ENCODE measurements at regions not wholly inside any gene's neighbourhood (a gene's known extent, or its start where the extent isn't known, plus 50 kb on each side); places are given as distances from the start of the nearest gene placed in this dataset.

GRCh38 chr16:79536958-79537357 is 63.6 kb downstream of the MAF start:
- no peak overlapping the region for H2AFZ ChIP-seq (ENCODE audit: low read length)
- no peak overlapping the region for H3K27ac ChIP-seq (ENCODE audit: extremely low read length, insufficient read depth, low read length)
- BruUV-seq (replicated peaks) = no TSS peak
- no peaks in the 10 kb centered on the region for H4K20me1 ChIP-seq (ENCODE audit: insufficient read depth, low read length)
- ChIA-PET POLR2A (no interaction called here), CTCF (ENCODE audit: low intra/inter-chr PET ratio, low total read pairs) (no interaction called here)
- H3K4me2 ChIP-seq (ENCODE audit: low read depth, low read length) = no peak overlapping the region
- H3K4me3 ChIP-seq (replicated peaks in 1 of 3; ENCODE audit: insufficient read depth in 1 of 3, low read depth in 2 of 3, low read length in 3 of 3) = no peak overlapping the region
- H3K79me2 ChIP-seq (ENCODE audit: insufficient read depth, low read length) = no peaks in the 10 kb centered on the region
- H3K27me3 ChIP-seq (ENCODE audit: control insufficient read depth in 1 of 2, insufficient read depth in 2 of 2, low read length in 2 of 2) = no peaks in the 10 kb centered on the region
- H3K36me3 ChIP-seq (replicated peaks in 1 of 2; ENCODE audit: control insufficient read depth in 1 of 2, insufficient read depth in 2 of 2, low read length in 2 of 2) = no peaks in the 10 kb centered on the region
- H3K9me3 ChIP-seq (ENCODE audit: low read length) = no peaks in the 10 kb centered on the region
- FAIRE-seq = no peak
- 28% methylated on average over 4 of the region's 4 CpGs for WGBS (ENCODE audit: low lambda C conversion rate)
- TF ChIP-seq MAFF (IDR thresholded peaks at IDR 0.05; ENCODE audit: low read depth, low read length) = peak; percentile 72
- no peak for TF ChIP-seq ZNF136 (CRISPR knock-in tag; IDR thresholded peaks at IDR 0.05; ENCODE audit: low read depth)
- TF ChIP-seq FOXA1 (IDR thresholded peaks at IDR 0.05) = no peak
- no peak for TF ChIP-seq FOXA1 (CRISPR knock-in tag; IDR thresholded peaks at IDR 0.05)
- TF ChIP-seq MAFK (conservative IDR thresholded peaks at IDR 0.05 in 1 of 2, IDR thresholded peaks at IDR 0.05 in 1 of 2; ENCODE audit: low read length in 2 of 2) = peak; percentile 81 to 89
- no peak for TF ChIP-seq IRF1 (CRISPR knock-in tag; IDR thresholded peaks at IDR 0.05; ENCODE audit: low read depth)
- TF ChIP-seq SIN3A (IDR thresholded peaks at IDR 0.05; ENCODE audit: borderline replicate concordance, low read depth, low read length) = no peak
- no peak for DNase-seq (ENCODE audit: low spot score)
- ATAC-seq = no peak
- intact Hi-C loops (cut with micrococcal nuclease; ENCODE audit: unreplicated experiment) (no loop called here), in situ Hi-C loops (cut with HindIII; ENCODE audit: extremely low pct_ligation_motif_present, low pct_unique_long_range_greater_than_20kb) (no loop called here)
- no peaks in the 10 kb centered on the region for H3K4me1 ChIP-seq (ENCODE audit: insufficient read depth, low read length)
- H3K9ac ChIP-seq (ENCODE audit: insufficient read depth, low read depth, low read length) = no peak overlapping the region

GRCh38 chr16:79535130-79535529 is 65.4 kb downstream of the MAF start:
- no peak overlapping the region for H3K27ac ChIP-seq (ENCODE audit: extremely low read length, insufficient read depth, low read length)
- BruUV-seq (replicated peaks) = no TSS peak
- no peak overlapping the region for H2AFZ ChIP-seq (ENCODE audit: low read length)
- no peak overlapping the region for H3K4me3 ChIP-seq (replicated peaks in 1 of 3; ENCODE audit: insufficient read depth in 1 of 3, low read depth in 2 of 3, low read length in 3 of 3)
- ATAC-seq = no peak
- H3K27me3 ChIP-seq (ENCODE audit: control insufficient read depth in 1 of 2, insufficient read depth in 2 of 2, low read length in 2 of 2) = no peaks in the 10 kb centered on the region
- no peak overlapping the region for H3K4me2 ChIP-seq (ENCODE audit: low read depth, low read length)
- in situ Hi-C loops (cut with HindIII; ENCODE audit: extremely low pct_ligation_motif_present, low pct_unique_long_range_greater_than_20kb) = no loop called here
- no peaks in the 10 kb centered on the region for H3K79me2 ChIP-seq (ENCODE audit: insufficient read depth, low read length)
- no peak overlapping the region for H3K9ac ChIP-seq (ENCODE audit: insufficient read depth, low read depth, low read length)
- FAIRE-seq = no peak
- no peaks in the 10 kb centered on the region for H3K4me1 ChIP-seq (ENCODE audit: insufficient read depth, low read length)
- ChIA-PET POLR2A (no interaction called here), CTCF (ENCODE audit: low intra/inter-chr PET ratio, low total read pairs) (no interaction called here)
- no peaks in the 10 kb centered on the region for H3K9me3 ChIP-seq (ENCODE audit: low read length)
- WGBS (ENCODE audit: low lambda C conversion rate) = 26% methylated on average over 5 of the region's 5 CpGs
- intact Hi-C loops (cut with micrococcal nuclease; ENCODE audit: unreplicated experiment) = no loop called here
- H3K36me3 ChIP-seq (replicated peaks in 1 of 2; ENCODE audit: control insufficient read depth in 1 of 2, insufficient read depth in 2 of 2, low read length in 2 of 2) = no peaks in the 10 kb centered on the region
- DNase-seq (ENCODE audit: low spot score) = no peak
- no peaks in the 10 kb centered on the region for H4K20me1 ChIP-seq (ENCODE audit: insufficient read depth, low read length)
- TF ChIP-seq SMYD3 (CRISPR knock-in tag; IDR thresholded peaks at IDR 0.05) = no peak
- no peak for TF ChIP-seq POLR2G (IDR thresholded peaks at IDR 0.05; ENCODE audit: low read depth, low read length)
- no peak for TF ChIP-seq HNRNPLL (IDR thresholded peaks at IDR 0.05; ENCODE audit: low read depth, low read length, poor library complexity, severe bottlenecking)
- no peak for TF ChIP-seq NAIF1 (CRISPR knock-in tag; IDR thresholded peaks at IDR 0.05; ENCODE audit: borderline replicate concordance)
- TF ChIP-seq ZNF580 (CRISPR knock-in tag; IDR thresholded peaks at IDR 0.05; ENCODE audit: borderline replicate concordance, low read depth) = no peak
- TF ChIP-seq CREBL2 (CRISPR knock-in tag; IDR thresholded peaks at IDR 0.05; ENCODE audit: borderline replicate concordance) = no peak
- TF ChIP-seq THAP7 (CRISPR knock-in tag; IDR thresholded peaks at IDR 0.05) = no peak
- no peak for TF ChIP-seq PHF8 (CRISPR knock-in tag; IDR thresholded peaks at IDR 0.05)
- TF ChIP-seq ZNF567 (CRISPR knock-in tag; IDR thresholded peaks at IDR 0.05; ENCODE audit: borderline replicate concordance) = no peak
- TF ChIP-seq SMC3 (IDR thresholded peaks at IDR 0.05; ENCODE audit: low read length) = no peak
- no peak for TF ChIP-seq ZNF629 (CRISPR knock-in tag; conservative IDR thresholded peaks at IDR 0.05)
- no peak for TF ChIP-seq GLMP (CRISPR knock-in tag; IDR thresholded peaks at IDR 0.05; ENCODE audit: borderline replicate concordance)
